ENCODE measurements at regions not wholly inside any gene's neighbourhood (a gene's known extent, or its start where the extent isn't known, plus 50 kb on each side); places are given as distances from the start of the nearest gene placed in this dataset.

DNA sequence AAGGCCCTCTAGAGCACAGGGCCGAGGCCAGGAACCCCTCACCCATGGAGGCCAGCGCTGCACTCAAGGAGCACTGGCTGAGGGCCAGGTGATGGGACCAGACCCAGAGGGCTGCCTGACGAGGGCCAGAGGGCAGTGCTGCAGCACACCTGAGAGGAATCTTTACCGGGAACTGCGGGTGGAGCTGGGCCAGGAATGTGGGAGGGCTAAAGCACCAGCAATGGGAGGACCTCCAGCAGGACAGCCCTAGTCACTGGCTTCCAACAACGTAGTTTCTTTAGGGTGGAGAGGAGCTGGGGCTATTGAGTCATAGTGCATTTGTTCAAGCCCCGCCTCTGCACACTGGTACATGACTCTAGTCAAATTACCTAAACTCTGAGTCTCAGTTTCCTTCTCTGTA is 143.4 kb downstream of the TMEM17 start:
- no peak for DNase-seq
- H3K9me3 ChIP-seq, result peaks cover 0 to 7% (median 0%) of the 10 kb centered on the region in 12 donors

DNA sequence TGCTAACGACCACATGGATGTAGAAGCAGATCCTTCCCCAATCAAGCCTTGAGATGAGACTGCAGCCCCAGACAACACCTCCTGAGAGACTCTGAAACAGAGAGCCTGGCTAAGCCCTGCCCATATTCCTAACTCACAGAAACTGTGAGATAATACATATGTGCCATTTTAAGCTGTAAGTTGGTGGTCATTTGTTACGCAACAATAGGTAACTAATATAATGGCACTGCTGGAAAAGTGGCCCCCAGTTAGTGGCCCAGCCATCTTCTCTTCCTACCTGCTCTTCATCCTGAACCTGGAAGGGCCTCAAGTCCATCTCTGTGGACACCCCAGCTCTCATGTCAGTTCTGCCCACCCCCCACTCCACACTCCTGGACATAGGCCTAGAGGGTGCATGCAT is 144.0 kb downstream of the TMEM17 start:
- Histone ChIP-seq H3K4me3 (no peak overlapping the region), H3K27me3 (no peaks in the 10 kb centered on the region), H3K27ac (no peak overlapping the region), H3K4me1 (no peaks in the 10 kb centered on the region), H3K36me3 (no peaks in the 10 kb centered on the region), H3K9me3 (peaks cover 0 to 7% (median 0%) of the 10 kb centered on the region in 12 donors)
- ATAC-seq (no peak), DNase-seq (no peak)
- no peak for TF ChIP-seq CTCF (IDR thresholded peaks at IDR 0.05)
- TF ChIP-seq POLR2A (IDR thresholded peaks at IDR 0.05), result no peak
- intact Hi-C loops (cut with DNase I), result no loop called here
- WGBS, 4 donors, result 92 to 100% (median 99%) methylated on average over 1 to 2 of the region's 2 CpGs

More for the DNA sequence above, 143.4 kb downstream of the TMEM17 start:
- H3K4me1 ChIP-seq, result no peaks in the 10 kb centered on the region
- no peak overlapping the region for H3K4me3 ChIP-seq
- H3K27me3 ChIP-seq, result no peaks in the 10 kb centered on the region
- intact Hi-C loops (cut with DNase I), result no loop called here
- no peaks in the 10 kb centered on the region for H3K36me3 ChIP-seq
- no peak for ATAC-seq
- H3K27ac ChIP-seq, result no peak overlapping the region
- WGBS, 4 donors, result 79 to 94% (median 90%) methylated on average over 2 to 7 of the region's 7 CpGs
- TF ChIP-seq CTCF (IDR thresholded peaks at IDR 0.05) (no peak), POLR2A (IDR thresholded peaks at IDR 0.05) (no peak)

- Histone ChIP-seq H3K4me3 (no peak overlapping the region), H3K9me3 (peaks cover 0 to 17% (median 7%) of the 10 kb centered on the region in 12 donors), H3K27ac (no peak overlapping the region), H3K4me1 (no peaks in the 10 kb centered on the region), H3K36me3 (no peaks in the 10 kb centered on the region), H3K27me3 (no peaks in the 10 kb centered on the region)
- WGBS, 4 donors, result 76 to 81% (median 79%) methylated on average over 9 of the region's 9 CpGs
- no peak for DNase-seq
- no peak for ATAC-seq
- intact Hi-C loops (cut with DNase I), result no loop called here
- TF ChIP-seq CTCF (IDR thresholded peaks at IDR 0.05) (no peak), POLR2A (IDR thresholded peaks at IDR 0.05) (no peak)
Observed at GRCh38 chr2:62354771-62355561, 151.0 kb downstream of the TMEM17 start.

- ATAC-seq, result no peak
Observed at GRCh38 chr2:62352031-62352430, 154.0 kb downstream of the TMEM17 start.

More at GRCh38 chr2:62352031-62352430, 154.0 kb downstream of the TMEM17 start:
- H3K27me3 ChIP-seq, result no peaks in the 10 kb centered on the region
- H3K9me3 ChIP-seq, result peaks cover 0 to 17% (median 7%) of the 10 kb centered on the region in 12 donors
- intact Hi-C loops (cut with DNase I), result no loop called here
- WGBS, 4 donors, result 95 to 97% (median 96%) methylated on average over 1 of the region's 1 CpG
- TF ChIP-seq CTCF (IDR thresholded peaks at IDR 0.05), result no peak
- no peak for TF ChIP-seq POLR2A (IDR thresholded peaks at IDR 0.05)
- DNase-seq, result no peak
- H3K4me1 ChIP-seq, result no peaks in the 10 kb centered on the region
- H3K27ac ChIP-seq, result no peak overlapping the region
- H3K4me3 ChIP-seq, result no peak overlapping the region
- no peaks in the 10 kb centered on the region for H3K36me3 ChIP-seq
